Gastrocnemius medialis (tissue), 4 donors: ENCODE measurements at regions not wholly inside any gene's neighbourhood (a gene's known extent, or its start where the extent isn't known, plus 50 kb on each side); places are given as distances from the start of the nearest gene placed in this dataset.

Experiments
- POLR2A ChIP-seq, 2 donors: fragments of 450-650 bp; IDR thresholded peaks; one replicate each; pipeline ENCODE4 v1.6.1; 2017; ENCODE audit warnings: antibody characterized with exemption in 2 of 2, mild to moderate bottlenecking in 2 of 2, moderate library complexity in 2 of 2
- TF ChIP-seq, protein P1 (sequence below), 5 experiments: fragments of 450-650 bp in 3 of 5; fragments of 200-600 bp in 2 of 5; sonication (generic) in 2 of 5; IDR thresholded peaks in 4 of 5; conservative IDR thresholded peaks in 1 of 5; 1 replicate in 4 of 5; 2 replicates in 1 of 5; pipeline ENCODE4 v1.5.1; 2016 to 2019; ENCODE audit warnings: antibody characterized with exemption in 5 of 5, mild to moderate bottlenecking in 3 of 5, moderate library complexity in 3 of 5

- TF ChIP-seq, protein P1, sequence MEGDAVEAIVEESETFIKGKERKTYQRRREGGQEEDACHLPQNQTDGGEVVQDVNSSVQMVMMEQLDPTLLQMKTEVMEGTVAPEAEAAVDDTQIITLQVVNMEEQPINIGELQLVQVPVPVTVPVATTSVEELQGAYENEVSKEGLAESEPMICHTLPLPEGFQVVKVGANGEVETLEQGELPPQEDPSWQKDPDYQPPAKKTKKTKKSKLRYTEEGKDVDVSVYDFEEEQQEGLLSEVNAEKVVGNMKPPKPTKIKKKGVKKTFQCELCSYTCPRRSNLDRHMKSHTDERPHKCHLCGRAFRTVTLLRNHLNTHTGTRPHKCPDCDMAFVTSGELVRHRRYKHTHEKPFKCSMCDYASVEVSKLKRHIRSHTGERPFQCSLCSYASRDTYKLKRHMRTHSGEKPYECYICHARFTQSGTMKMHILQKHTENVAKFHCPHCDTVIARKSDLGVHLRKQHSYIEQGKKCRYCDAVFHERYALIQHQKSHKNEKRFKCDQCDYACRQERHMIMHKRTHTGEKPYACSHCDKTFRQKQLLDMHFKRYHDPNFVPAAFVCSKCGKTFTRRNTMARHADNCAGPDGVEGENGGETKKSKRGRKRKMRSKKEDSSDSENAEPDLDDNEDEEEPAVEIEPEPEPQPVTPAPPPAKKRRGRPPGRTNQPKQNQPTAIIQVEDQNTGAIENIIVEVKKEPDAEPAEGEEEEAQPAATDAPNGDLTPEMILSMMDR (IDR thresholded peaks at IDR 0.05 in 4 of 5, conservative IDR thresholded peaks at IDR 0.05 in 1 of 5): no peak
- TF ChIP-seq POLR2A (IDR thresholded peaks at IDR 0.05): no peak
Measured at GRCh38 chr3:31431321-31431720, 101.4 kb upstream of the STT3B start.
